ENCODE measurements at regions not wholly inside any gene's neighbourhood (a gene's known extent, or its start where the extent isn't known, plus 50 kb on each side); places are given as distances from the start of the nearest gene placed in this dataset.

DNA sequence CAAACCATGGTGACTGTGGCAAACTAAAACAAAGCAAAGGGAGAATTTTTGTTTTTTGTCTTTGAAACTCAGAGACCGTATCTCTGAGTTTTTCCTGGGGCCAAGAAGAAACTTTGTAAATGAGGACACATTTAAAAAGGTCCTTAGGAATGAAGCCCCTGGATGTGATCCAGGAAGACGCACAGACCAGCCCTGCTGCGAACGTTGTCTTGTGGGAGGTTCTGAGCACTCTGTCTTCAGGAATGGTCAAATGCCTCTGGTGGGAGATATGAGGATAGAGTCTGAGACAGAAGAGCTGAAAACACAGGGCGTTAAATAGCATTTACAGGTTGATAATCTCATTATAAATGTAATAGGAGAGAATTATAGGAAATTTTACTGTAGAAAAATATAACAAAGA, 893.5 kb upstream of the KLHL29 start:
- TF ChIP-seq ZBTB8A (tag by site-specific recombination; IDR thresholded peaks at IDR 0.05) (no peak), CTCF (tag by site-specific recombination; IDR thresholded peaks at IDR 0.05) (no peak), INSM2 (tag by site-specific recombination; IDR thresholded peaks at IDR 0.05) (no peak), ZNF768 (tag by site-specific recombination; IDR thresholded peaks at IDR 0.05) (no peak), TCF7L2 (IDR thresholded peaks at IDR 0.05; ENCODE audit: borderline replicate concordance, low read depth, low read length) (no peak), ZNF624 (tag by site-specific recombination; IDR thresholded peaks at IDR 0.05) (no peak), SP2 (tag by site-specific recombination; IDR thresholded peaks at IDR 0.05) (no peak)

Measured in HEK293 (cell line).